Progenitor cell of endocrine pancreas (in vitro differentiated cells): ENCODE measurements at regions not wholly inside any gene's neighbourhood (a gene's known extent, or its start where the extent isn't known, plus 50 kb on each side); places are given as distances from the start of the nearest gene placed in this dataset.
"Not testable (repeated sequence)": the region's sequence is repeated elsewhere in the genome, so short reads cannot be mapped to it uniquely, and the experiment has no call there.

Experiments used
- DNase-seq: peaks from one replicate; pipeline ENCODE4 v3.0.0; 2021; ENCODE audit warnings: low spot score; ENCODE audit not compliant: unreplicated experiment
- H3K27ac Mint-ChIP-seq: 2 replicates; pipeline ENCODE4 v1.8.0; 2021; ENCODE audit warnings: mild to moderate bottlenecking, moderate library complexity, mixed read lengths
- H3K27me3 Mint-ChIP-seq: 2 replicates; pipeline ENCODE4 v1.8.0; 2021; ENCODE audit warnings: mixed read lengths
- H3K36me3 Mint-ChIP-seq: 2 replicates; pipeline ENCODE4 v1.8.0; 2022; ENCODE audit warnings: mixed read lengths; ENCODE audit not compliant: insufficient read depth
- H3K4me1 Mint-ChIP-seq: 2 replicates; pipeline ENCODE4 v1.8.0; 2021; ENCODE audit warnings: low read depth, mixed read lengths
- H3K4me3 Mint-ChIP-seq: 2 replicates; pipeline ENCODE4 v1.8.0; 2021; ENCODE audit warnings: low read depth, mild to moderate bottlenecking, moderate library complexity, mixed read lengths
- H3K9me3 Mint-ChIP-seq: 2 replicates; pipeline ENCODE4 v1.8.0; 2021; ENCODE audit warnings: low read depth, mixed read lengths
- TF ChIP-seq, protein P1 (sequence below): fragments of 200-600 bp; sonication (generic); IDR thresholded peaks from one replicate; pipeline ENCODE4 v1.5.0; 2021; ENCODE audit warnings: antibody characterized with exemption, mild to moderate bottlenecking; ENCODE audit not compliant: unreplicated experiment

DNA sequence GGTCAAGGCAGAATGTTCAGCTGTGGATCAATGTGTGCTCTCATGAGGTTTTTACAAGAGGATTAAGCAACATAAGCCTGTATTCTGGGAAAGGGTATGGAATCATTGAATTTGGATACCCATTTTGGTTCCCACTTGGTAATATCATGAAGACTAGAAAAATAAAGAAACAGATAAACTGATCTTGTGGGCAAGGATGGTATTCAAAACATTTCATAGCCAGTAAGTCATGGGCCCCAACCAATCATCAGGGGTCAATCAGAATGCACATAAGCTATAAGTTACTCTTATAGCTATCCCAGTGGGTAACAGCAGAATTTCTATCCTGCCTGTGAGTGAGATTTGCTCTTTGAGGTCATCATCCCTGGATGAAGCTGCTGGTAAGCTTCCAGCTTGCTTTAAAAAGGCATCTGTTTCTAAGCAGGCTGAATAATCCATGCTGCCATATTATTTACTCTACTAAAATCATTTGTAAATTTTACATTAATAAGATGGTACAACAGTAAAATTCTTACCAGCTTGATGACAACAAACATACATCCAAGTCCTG is 291.2 kb downstream of the RAD51AP2 start:
- Mint-ChIP-seq H3K9me3 (peaks cover 5% of the 10 kb centered on the region), H3K4me3 (no peak overlapping the region), H3K4me1 (peaks cover 9% of the 10 kb centered on the region), H3K36me3 (no peaks in the 10 kb centered on the region), H3K27ac (no peak overlapping the region), H3K27me3 (no peaks in the 10 kb centered on the region)
- DNase-seq, result no peak
- TF ChIP-seq, protein P1, sequence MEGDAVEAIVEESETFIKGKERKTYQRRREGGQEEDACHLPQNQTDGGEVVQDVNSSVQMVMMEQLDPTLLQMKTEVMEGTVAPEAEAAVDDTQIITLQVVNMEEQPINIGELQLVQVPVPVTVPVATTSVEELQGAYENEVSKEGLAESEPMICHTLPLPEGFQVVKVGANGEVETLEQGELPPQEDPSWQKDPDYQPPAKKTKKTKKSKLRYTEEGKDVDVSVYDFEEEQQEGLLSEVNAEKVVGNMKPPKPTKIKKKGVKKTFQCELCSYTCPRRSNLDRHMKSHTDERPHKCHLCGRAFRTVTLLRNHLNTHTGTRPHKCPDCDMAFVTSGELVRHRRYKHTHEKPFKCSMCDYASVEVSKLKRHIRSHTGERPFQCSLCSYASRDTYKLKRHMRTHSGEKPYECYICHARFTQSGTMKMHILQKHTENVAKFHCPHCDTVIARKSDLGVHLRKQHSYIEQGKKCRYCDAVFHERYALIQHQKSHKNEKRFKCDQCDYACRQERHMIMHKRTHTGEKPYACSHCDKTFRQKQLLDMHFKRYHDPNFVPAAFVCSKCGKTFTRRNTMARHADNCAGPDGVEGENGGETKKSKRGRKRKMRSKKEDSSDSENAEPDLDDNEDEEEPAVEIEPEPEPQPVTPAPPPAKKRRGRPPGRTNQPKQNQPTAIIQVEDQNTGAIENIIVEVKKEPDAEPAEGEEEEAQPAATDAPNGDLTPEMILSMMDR, result no peak

- TF ChIP-seq, protein P1, result no peak
- Mint-ChIP-seq H3K4me1 (no peaks in the 10 kb centered on the region), H3K4me3 (no peak overlapping the region), H3K27ac (no peak overlapping the region), H3K9me3 (peaks cover 5% of the 10 kb centered on the region), H3K36me3 (no peaks in the 10 kb centered on the region), H3K27me3 (no peaks in the 10 kb centered on the region)
- no peak for DNase-seq
Measured at GRCh38 chr2:17223211-17223610, 295.0 kb downstream of the RAD51AP2 start.

DNA sequence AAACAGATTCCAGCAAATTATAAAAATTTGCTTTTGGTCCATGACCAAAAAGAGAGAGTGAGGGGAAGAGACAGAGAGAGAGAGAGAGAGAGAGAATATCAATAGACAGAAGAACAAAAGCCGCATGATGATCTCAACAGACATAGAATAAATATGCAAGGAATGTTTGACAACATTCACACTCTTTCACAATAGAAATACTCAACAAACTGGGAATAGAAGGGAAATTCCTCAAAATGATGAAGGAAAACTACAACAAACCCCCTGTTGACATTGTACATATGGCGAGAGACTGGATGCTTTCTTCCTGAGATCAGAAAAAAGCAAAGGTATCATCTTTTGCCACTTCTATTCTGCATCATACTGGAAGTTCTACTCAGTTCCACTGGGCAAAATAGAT is 309.7 kb downstream of the RAD51AP2 start:
- TF ChIP-seq, protein P1, result no peak
- no peaks in the 10 kb centered on the region for H3K36me3 Mint-ChIP-seq
- no peaks in the 10 kb centered on the region for H3K27me3 Mint-ChIP-seq
- H3K9me3 Mint-ChIP-seq, result peaks cover 4% of the 10 kb centered on the region
- H3K4me3 Mint-ChIP-seq, result no peak overlapping the region
- no peak for DNase-seq
- H3K4me1 Mint-ChIP-seq, result no peaks in the 10 kb centered on the region
- H3K27ac Mint-ChIP-seq, result no peak overlapping the region

GRCh38 chr2:17206771-17207170 is 311.5 kb downstream of the RAD51AP2 start:
- H3K27me3 Mint-ChIP-seq, result no peaks in the 10 kb centered on the region
- no peaks in the 10 kb centered on the region for H3K4me1 Mint-ChIP-seq
- TF ChIP-seq, protein P1, result no peak
- H3K36me3 Mint-ChIP-seq, result no peaks in the 10 kb centered on the region
- no peak overlapping the region for H3K27ac Mint-ChIP-seq
- DNase-seq, result no peak
- H3K9me3 Mint-ChIP-seq, result peaks cover 4% of the 10 kb centered on the region
- no peak overlapping the region for H3K4me3 Mint-ChIP-seq

- not testable (repeated sequence) for H3K36me3 Mint-ChIP-seq, H3K27me3 Mint-ChIP-seq, H3K9me3 Mint-ChIP-seq, H3K4me3 Mint-ChIP-seq, H3K4me1 Mint-ChIP-seq, H3K27ac Mint-ChIP-seq, DNase-seq
Measured at GRCh38 chr2:17204214-17204613, 314.0 kb downstream of the RAD51AP2 start.

GRCh38 chr2:17202628-17203027 is 315.6 kb downstream of the RAD51AP2 start:
- H3K4me3 Mint-ChIP-seq, H3K27ac Mint-ChIP-seq, H3K9me3 Mint-ChIP-seq, H3K27me3 Mint-ChIP-seq, H3K36me3 Mint-ChIP-seq, H3K4me1 Mint-ChIP-seq, DNase-seq: not testable (repeated sequence)
